ENCODE measurements at regions not wholly inside any gene's neighbourhood (a gene's known extent, or its start where the extent isn't known, plus 50 kb on each side); places are given as distances from the start of the nearest gene placed in this dataset.

DNA sequence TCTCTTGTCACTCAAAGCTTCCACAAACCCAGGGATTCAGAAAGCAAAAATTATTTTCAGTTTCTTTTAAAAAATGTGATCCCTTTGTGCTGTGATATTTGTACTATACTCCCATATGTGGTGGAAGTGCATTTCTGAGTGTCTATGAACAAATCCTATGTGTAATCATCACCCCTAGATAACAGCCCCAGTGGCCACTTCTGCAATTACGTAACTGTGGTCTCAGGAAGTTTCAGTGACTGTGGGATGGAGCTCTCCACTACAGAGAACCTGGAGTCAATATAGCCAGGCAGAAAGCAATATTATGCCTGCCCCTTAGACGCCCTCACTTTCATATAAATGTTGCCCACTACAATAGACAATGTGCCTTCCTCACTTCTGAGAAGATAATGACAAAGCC, 1101.7 kb upstream of the GHITM start:
- DNase-seq (ENCODE audit: low read depth), result no peak

DNA sequence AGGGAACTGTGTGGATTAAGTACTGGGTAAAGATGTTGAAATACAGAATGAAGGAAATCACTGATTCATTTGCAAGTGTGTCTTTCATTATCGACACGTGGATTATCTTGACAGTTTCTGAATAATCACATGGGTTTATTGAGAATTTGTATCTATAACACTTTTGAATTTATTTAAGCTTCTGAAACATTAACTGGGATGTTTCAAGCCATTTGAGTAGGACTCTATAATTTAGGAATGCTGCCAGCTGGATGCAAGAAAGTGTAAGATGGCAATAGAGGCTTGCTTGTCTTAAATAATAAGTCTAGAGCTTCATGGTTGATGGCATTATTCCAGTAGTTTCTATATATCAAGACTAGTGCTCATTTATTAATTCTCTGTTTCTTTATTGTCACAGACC, 1100.7 kb upstream of the GHITM start:
- no peak for DNase-seq (ENCODE audit: low read depth)

DNA sequence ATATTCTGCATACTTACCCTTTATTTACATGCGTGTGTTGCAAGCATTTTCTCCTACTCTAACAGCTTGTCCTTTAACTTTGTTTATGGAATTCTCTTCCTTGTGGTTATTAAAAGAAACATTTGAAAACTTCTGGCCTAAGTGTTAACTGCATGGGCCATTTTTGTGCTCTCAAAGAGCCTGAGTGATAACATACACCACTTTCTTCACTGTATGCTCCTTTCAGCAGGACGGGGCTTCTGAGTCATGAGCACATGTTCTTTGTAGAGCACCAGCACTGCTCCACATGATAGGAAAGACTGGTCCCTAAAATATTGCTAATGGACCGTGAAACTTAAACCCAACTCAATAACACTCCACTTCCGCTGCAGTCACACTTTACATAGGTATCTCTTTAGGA, 1093.6 kb upstream of the GHITM start:
- no peak for DNase-seq (ENCODE audit: low read depth)

DNA sequence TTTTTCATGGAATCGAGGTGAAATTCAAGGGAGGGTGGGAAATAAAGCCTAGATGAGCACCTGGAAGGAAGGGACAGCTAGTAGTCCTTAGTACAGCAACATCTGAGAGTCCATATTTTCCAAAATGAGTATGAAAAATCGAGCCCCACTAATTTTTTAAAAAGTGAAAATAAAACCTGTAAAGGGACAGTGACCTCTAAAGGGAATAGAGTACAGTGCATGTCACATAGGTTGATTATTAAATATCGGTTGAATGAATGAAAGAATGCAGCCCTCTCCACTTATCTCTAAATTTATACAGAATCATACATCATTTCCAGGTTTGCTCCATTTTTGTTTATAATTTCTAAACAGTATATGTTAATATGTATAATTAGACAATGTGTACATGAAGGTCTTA, 1088.5 kb upstream of the GHITM start:
- DNase-seq (ENCODE audit: low read depth), result no peak

DNA sequence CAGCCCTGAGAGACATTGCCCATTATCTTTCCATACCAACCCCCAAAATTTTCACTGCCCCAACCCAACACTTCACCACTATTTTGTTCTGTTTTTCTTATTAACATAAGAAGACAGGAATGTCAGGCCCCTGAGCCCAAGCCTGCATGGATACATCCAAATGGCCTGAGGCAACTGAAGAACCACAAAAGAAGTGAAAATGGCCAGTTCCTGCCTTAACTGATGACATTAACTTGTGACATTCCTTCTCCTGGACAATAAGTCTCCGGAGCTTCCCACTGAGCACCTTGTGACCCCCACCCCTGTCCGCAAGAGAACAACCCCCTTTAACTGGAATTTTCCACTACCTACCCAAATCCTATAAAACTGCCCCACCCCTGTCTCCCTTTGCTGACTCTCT, 1076.4 kb upstream of the GHITM start:
- DNase-seq (ENCODE audit: low read depth), result no peak

DNA sequence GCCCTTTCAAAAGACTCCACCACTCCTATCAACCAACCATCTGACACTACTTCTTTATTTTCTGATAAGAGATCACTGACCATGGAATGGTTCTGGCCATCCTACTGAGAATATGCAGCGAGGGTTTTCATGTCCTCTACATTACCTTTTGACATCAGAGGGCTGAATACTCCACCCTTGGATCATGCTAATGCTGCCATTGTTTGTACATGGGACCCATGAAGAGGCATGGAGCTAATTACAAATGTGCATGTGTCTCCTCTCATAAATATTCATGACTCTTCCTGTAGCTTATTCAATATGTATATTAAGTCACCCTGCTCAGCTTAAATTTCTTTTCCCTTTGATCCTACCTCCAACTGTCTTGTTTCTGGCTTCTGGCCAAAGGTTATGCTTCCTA, 1065.8 kb upstream of the GHITM start:
- no peak for DNase-seq (ENCODE audit: low read depth)

DNA sequence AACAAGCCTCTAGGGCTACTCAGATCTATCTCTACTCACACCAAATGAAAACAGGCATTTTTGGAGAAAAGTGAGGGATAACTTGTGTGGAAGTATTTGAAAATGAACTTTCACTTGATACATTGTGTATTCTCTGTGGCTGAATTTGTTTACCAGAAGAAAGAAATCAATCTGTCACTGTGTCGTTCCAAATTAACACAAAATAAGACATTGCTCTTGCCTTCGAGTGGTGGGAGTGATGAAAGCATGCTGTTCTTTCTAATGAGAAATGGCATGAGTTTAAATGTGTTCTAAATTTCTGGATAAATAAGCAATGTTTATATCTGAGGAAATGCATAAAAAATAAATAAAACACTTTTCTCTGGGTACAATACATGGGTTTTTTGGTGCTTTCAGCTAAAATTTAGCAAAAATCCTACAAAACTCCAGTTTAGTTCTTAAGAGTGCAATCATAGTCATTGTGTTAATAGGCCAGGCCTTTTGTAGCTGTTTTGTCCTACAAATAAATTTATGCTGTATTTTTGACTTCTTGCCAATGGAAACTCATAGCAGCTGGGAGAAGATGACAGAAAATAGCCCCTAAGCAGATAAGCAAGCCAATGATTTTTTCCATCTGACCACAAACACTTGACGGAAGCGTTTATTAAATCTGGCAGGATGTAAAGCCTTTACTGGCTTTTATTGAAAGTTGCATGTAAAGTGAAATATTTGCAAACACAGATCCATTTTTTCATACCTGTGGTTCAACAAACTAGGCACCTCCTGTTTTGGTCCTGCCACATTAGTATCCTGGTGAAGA, 1064.1 kb upstream of the GHITM start:
- no peak for DNase-seq (ENCODE audit: low read depth)

DNA sequence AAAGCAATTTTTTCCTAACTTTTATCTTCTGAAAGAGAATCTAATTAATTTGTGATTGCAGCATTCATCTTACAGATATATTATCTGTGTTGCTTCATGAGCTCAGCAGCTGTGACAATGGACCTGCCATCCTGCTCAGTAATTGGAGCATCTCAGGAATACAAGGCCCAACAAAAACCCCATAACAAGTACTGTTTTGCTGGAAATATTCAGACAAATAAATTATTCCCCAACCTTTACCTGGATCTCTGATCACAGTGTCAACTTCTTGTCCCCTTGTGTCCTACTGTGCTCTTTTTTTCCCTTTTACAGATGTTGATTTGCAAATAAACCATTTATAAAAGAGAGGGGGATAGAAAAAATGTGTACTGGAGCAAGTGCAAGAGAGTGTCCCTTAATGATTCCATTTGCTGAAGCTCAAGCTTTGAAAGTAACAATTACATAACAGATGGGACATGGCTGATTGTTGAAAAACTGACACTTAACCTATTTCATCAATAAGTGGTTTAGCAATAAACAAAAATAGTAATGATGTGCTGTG, 1063.4 kb upstream of the GHITM start:
- no peak for DNase-seq (ENCODE audit: low read depth)

DNA sequence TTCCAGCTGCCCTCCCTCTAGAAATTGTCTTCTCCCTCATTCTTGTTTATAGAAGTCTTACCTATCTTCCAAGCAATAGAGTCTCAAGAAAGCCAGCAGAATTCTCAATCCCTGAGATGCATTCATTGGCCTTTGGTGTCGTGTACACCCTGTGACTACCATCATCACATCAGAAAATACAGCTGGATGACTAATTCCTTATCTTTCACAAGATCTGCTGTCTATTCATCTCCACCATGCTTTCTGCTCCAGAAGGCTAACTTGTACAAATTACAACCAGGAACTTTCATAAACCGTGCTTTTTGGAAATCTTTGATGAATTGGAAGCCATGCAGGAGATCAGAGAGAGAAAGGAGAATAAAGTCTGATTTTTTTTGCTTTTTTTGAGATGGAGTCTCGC, 1062.9 kb upstream of the GHITM start:
- DNase-seq (ENCODE audit: low read depth), result no peak

DNA sequence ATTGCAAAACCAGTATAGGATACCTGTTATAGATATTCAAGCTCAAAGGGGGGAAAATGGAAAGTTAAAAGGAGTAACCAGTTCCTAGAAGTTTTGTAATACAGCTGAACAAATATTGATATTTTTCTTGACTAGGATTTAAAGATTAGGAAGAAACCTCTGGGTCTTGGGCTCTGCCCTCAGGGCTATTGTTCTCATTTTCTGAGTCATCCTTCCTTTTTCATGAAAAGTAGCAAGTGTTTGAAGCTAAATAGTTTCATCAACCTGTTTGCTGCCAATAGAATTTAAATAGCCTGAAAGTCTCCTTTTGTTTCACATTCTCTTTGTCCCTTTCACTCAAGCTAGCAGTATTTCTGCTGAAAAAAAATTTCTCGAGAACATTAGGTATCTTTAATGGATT, 1061.1 kb upstream of the GHITM start:
- DNase-seq (ENCODE audit: low read depth), result no peak

DNA sequence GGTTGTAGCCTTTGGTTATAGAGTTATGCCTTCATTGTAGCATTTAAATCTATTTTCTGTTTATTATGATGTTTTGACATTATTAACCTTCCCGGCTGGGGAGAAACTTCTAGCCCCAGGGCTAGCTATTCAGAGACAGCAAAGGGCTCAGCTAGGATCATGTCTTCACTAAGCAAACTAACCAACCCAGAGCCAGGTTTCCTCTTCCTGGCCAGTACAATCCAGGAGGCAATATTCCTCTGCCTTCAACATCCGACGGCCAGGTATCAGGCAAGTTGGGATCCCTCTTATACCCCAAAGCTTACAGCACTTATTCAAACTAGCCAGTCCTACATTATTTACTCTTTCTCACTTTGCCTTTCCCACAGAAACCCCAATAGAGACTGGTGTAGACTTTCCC, 1060.7 kb upstream of the GHITM start:
- DNase-seq (ENCODE audit: low read depth), result no peak

DNA sequence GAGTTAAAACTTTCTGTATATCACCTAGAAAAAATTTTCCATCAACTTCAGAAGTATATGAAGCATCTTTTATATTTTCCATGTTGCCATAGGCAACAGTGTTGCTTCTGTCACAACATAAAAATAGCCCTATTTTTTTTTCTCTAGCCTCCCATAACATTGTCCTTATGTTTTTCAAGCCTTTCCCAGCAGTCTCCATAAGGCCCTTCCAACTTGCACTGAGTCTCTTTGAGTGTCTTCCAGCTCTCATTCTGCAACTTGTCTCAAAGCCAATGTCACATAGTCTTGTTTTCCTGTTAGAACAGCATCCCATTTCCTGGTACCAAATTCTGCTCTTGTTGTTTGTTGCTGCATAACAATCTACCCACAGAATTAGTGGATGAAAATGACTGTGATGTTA, 1055.5 kb upstream of the GHITM start:
- DNase-seq (ENCODE audit: low read depth), result no peak

DNA sequence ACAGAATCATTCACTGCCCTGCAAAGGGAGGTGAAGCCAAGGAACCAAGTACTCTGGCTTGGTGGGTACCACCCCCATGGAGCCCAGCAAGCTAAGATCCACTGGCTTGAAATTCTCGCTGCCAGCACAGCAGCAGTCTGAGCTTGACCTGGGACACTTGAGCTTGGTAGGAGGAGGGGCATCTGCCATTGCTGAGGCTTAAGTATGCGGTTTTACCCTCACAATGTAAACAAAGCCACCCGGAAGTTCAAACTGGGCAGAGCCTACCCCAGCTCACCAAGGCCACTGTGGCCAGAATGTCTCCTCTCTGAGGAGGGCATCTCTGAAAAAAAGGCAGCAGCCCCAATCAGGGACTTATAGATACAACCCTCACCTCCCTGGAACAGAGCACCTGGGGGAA, 1050.0 kb upstream of the GHITM start:
- DNase-seq (ENCODE audit: low read depth), result no peak

DNA sequence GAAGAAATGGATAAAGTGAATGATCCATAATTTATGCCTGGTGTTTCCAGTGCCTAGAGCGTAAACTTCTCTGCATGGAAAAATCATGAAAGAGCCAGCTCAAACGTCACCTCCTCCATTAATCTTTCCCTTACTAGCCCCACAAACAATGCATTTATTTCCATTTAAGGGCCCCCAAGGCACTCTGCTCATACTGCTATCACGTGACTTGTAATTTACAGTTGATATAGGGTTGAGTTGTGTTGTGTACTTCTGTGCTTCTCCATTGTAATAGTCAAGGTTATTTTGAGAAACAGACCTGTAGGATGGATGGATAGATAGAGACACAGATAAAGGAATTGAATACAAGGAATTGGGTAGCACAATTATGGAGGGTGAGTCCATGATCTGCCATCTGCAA, 1034.7 kb upstream of the GHITM start:
- no peak for DNase-seq (ENCODE audit: low read depth)

DNA sequence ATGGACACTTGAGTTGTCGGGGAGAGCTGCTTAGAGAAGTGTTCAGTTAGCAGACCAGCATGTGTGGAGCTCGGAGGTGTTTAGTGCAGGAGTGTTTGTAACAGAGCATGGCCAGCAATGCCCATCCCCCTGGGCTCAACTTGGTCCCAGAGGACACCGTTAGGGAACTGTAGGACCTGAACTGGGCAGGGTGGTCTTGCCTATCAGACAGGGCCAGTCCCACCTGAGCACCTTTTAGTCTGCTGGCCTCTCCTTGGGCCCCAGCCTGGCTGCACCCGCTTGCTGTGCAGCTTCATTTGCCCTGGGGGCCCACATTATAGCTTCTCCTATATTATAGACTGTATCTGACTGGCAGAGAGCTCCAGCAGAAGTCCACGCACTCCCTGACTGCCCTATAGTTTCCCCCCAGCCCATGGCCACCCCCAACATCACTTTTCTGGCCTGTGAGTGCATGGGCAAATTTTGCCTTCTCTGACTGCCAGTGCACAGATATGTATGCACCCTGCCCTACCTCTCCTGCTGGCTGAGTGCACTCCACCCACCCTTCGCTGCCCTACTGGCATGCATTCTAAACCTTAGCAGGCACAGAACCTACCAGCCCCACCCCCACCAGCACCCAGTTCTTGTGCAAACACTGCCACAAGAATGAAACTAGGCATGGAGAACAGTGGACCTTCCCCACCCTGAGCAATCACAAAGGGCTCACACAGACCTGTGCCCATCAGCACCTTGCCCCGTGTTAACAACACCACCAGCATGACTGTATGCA, 1030.6 kb upstream of the GHITM start:
- DNase-seq (ENCODE audit: low read depth), result no peak

DNA sequence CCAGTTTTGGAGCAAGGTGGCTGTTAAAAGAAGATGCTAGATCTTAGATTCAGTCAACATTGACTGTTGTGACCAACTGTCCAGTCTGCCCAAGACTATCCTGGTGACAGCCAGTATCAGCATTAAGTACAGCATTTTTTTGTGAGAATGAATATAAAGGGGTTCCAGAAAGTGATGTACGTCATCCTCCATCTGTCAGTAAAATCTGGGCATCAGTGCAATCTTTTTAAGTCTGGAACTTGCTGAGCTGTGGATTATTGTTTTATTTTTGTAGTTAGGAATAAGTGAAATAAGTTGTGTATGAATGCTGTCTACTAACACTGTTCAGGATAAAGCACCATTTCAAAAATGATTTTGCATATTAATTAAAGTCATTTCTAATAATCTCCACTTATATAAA, 1020.0 kb upstream of the GHITM start:
- no peak for DNase-seq (ENCODE audit: low read depth)

DNA sequence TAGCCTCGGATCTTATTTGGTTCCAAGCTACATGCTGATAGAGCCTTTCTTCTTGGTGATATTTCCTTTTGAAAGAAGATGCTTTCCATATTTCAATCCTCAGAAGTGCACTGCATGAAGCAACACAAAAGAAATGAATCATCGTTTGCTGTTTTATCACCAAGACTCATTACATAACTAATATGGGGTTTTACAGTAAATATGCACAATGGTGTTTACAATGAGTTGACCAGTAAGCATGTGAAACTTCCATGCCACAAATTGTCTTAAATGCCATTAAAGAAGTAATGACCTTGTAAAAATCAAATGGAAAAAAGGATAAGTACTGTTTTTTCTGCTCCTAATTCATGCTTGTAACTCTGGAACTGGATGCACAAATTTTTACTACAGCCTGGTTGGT, 1017.0 kb upstream of the GHITM start:
- no peak for DNase-seq (ENCODE audit: low read depth)

DNA sequence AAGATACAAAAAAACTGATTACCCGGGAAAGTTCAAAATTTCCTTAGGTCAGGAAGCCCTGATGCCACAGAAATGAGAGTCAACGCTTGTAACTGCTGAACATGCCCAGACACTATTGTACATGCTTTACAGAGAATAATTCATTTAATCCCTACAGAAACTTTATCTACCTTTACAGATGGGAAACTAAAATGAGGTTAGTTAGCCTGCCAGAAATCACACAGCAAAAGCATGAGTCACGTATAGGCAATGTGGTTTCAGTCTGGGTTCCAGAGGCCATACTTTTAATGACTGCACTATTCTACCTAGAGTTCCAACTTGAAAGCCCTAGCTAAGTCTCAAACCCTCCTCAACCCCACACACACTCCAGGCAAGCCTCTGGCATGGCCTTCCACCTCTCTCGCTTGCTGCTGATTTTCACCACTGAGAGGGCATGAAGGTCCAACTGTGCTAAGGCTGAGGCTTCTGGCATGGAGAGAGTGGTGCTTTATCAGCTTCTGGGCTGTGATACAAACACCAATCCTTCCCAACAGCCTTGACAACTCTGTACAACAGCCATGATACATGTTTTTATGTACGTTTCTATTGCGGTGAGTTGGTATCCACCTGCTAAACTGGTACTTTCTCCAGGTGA, 1011.2 kb upstream of the GHITM start:
- DNase-seq (ENCODE audit: low read depth), result no peak

DNA sequence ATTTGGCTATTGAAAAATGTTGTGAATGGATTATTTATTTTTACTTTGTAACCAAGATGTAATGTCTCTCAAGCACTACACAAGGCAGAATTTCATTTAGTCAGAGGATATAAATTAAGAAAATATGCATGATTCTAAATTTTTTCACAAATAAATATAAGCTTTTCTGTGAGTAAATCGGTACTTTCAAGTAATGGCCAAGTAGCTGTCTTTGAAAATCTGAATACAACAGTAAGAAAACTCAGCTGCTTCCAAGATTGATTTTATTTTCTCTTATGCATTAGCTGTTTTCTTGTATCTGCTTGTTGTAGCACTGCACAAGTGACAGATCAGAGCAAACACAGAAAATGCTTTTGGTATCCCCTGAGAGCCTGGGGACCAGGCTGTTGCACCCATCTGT, 998.5 kb upstream of the GHITM start:
- DNase-seq (ENCODE audit: low read depth), result no peak

DNA sequence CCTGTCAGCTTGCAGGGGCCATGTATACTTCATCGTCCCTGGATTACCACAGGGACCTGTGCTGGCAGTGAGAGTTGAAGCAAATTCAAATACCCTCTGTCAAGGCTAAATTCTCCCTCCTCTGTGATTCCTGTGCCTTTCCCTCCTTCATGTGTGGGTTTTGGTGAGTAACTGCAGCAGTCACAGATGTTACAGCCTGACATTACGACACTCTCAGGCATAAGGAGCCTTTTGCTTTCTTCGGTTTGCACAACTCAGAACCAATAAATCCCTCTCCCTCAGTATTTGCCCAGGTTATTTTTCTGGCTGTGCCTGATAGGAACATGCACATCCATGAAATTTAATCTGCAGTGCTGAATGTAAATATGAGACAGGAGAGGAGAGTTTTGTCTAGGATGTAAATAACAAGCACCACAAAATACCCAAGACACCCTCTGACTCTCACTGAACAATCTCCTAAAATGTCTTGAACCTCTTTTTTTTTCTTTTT, 997.2 kb upstream of the GHITM start:
- no peak for DNase-seq (ENCODE audit: low read depth)

DNA sequence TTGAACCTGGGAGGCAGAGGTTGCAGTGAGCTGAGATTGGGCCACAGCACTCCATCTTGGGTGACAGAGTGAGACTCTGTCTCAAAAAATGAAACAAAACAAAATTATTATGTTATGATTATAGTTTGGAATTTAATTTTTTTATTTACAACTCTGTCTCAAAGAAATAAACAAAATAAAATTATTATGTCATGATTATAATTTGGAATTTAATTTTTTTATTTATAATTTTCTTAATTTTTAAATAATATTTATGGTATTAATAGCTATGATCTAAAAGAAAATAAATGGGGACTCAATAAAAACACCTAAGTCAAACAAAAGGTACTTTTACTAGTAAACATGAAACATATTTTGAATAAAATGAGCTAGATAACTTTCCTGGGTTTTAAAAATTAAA, 994.8 kb upstream of the GHITM start:
- DNase-seq (ENCODE audit: low read depth), result no peak

DNA sequence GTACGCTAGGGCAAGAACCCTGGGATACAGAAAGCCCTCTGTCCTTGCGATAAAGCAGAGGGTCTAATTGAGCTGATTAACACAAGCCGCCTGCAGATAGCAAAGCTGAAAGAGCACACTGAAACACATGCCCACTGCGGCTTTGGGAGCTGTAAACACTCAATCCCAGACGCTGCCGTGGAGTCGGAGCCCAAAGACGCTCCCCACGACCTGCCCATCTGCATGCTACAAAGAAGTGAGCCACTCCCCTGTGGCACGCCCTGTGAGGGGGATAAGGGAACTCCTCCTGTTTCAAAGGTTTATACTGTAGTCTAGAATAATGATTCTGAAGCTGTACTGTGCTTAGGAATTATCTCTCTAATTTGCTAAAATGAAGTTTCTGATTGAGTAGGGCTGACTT, 985.6 kb upstream of the GHITM start:
- DNase-seq (ENCODE audit: low read depth), result no peak

DNA sequence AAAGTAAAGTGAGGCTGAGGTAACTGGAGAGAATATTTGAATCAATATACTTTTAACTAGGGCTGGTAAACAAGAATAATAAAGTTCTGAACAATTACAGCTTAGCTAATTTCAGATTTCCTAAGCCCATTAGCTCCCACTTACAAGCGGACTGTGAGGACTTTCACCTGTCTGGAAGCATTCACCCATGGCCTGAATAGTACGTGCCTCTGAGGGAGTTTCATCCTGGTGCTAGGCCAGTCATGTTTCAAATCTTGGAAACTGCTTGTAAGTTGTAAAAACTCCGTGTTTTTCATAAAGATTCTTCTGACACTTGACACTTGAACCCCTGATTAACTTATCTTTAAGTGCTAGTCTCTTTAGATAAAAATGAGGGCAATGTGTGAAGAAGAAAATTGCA, 975.2 kb upstream of the GHITM start:
- no peak for DNase-seq (ENCODE audit: low read depth)

All from stimulated activated CD8-positive, alpha-beta memory T cell treated with anti-CD3 and anti-CD28 coated beads, Interleukin-4, amount 100 ng/mL, for 24 hours (primary cell).